HG03460 (cell line): ENCODE measurements at regions not wholly inside any gene's neighbourhood (a gene's known extent, or its start where the extent isn't known, plus 50 kb on each side); places are given as distances from the start of the nearest gene placed in this dataset.

Experiments
- ATAC-seq: cut with Tn5 transposase; IDR thresholded peaks from one replicate; pipeline ENCODE4 v1.9.1; 2021; ENCODE audit not compliant: unreplicated experiment

GRCh38 chr11:112728716-112729115, 232.5 kb upstream of the NCAM1 start:
- no peak for ATAC-seq

DNA sequence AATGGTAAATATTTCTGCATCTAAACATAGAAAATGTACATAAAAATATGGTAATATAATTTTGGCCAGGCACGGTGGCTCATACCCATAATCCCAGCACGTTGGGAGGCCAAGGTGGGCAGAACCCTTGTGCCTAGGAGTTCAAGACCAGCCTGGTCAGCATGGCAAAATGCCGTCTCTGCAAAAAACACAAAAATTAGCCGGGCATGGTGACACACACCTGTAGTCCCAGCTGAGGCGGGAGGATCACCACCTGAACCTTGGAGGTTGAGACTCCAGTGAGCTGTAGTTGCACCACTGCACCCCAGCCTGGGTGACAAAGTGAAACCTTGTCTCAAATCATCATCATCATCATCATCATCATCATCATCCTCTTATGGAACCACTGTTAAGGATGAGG, 230.6 kb upstream of the NCAM1 start:
- ATAC-seq, result no peak

- no peak for ATAC-seq
These were observed 229.7 kb upstream of the NCAM1 start for GRCh38 chr11:112731538-112731937.

GRCh38 chr11:112732031-112732430, 229.2 kb upstream of the NCAM1 start:
- no peak for ATAC-seq

GRCh38 chr11:112734207-112734606, 227.0 kb upstream of the NCAM1 start:
- no peak for ATAC-seq

- no peak for ATAC-seq
These were observed 225.8 kb upstream of the NCAM1 start for GRCh38 chr11:112735470-112735869.

DNA sequence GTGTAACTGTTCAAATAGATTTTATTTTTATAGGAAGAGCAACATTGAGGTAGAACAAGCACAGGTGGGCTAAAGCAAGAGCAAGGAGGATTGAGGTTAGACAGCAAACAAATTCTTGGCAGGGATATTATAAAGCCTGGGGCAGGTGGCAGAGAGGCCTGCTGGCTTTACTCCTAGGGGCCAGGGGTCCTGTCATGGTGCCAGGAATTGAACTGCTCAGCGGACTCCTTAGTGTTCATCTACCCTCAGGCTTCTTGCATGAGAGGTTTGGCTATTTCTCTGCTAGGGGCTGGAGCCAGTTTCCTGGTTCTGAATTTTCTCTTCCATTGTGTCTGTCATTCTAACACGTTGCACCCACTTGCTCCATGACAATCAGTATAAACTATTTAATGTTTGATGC, 217.2 kb upstream of the NCAM1 start:
- no peak for ATAC-seq

DNA sequence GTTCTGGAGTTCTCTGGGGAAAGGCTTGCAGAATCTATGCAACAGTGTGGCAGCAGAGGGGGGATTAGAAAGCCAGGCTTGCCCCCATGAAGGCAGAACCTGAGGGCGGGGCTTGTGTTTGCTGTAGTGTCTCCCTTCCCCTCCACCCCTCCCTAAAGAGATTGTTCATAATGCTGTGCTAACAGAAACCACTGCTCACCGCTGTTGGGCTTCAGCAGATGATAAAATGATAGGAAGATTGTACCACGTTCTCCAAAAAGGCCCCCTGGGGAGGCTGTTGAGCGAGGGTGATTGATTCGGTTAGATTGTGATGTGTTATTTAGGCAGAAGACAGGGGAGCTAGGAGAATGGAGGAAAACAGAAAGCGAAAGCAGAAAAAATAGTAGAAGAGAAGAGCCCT, 215.2 kb upstream of the NCAM1 start:
- ATAC-seq, result no peak

DNA sequence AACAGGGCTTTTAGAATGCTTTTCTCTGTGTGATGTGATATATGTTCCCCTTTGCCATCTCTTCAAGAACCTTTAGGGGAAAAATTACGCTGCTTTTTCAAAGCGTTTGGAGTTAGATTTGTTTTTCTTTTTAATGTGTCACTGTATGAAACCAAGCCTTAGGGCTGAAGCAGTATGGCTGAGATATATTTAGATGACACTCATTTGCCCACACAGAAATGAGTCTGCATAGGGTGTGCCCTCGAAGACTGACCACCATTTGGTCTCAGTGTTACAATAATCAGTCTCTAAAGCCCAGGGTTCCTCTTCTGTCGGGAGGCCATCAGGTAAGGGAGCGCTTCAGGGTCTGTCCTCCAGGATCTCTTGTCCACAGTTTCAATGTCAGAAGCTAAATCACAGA, 213.0 kb upstream of the NCAM1 start:
- ATAC-seq, result no peak

DNA sequence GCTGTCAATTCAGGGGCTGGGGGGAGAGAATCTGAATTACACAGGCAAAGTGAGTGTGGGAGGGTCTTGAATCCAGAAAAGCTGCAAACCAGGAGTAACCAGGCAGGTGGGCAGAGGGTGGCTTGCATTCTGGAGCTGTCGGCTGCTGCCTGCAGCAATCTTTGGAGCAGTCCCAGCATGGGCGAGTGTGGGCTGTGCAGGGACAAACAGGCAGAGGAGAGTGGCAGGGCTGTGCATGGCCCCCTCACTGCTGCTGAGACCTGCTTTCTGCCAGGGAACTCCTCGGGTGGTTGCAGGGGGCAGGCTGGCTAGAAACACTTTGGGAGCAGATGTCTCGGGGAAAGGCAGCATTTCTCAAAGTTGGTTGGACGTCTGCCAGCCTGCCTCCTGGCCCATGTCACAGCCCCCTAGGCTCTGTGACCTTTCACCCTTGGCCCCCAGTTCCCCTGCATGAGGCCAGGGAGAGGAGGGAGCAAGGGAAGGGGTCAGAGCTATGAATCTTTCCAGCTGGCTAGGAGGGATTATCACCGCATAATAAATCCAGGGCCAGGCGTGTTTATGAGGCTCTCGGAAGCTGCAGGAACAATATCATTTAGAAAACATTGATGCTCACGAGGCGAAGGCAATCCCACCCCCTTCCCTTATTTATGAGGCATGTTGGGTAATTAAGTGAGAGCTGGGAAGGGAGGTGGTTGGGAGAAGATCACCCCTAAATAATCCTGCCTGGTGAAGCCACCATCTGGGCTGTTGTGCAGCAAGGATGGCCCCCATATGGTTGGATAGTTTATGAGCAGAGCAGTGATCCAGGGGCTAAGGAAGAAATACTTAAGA, 212.3 kb upstream of the NCAM1 start:
- no peak for ATAC-seq

DNA sequence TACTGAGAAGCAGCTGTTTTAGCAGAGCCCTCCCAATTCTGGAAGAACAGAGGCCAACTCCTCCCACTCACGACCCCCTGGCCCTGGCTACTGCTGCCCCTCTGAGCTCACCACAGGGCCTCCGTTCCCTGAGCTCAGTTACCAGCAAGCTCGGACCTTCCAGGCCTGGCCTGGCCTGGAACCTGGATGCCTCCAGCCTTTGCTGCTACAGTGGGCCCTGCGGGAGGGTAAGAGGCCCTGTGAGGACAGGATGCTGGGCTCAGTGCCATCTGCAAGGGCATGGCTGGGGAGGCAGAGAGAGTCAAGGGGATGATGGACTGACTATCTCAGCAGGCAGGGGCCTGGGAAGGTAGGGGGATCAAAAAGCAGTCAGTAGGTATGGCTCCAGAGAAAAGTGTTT, 209.9 kb upstream of the NCAM1 start:
- no peak for ATAC-seq

DNA sequence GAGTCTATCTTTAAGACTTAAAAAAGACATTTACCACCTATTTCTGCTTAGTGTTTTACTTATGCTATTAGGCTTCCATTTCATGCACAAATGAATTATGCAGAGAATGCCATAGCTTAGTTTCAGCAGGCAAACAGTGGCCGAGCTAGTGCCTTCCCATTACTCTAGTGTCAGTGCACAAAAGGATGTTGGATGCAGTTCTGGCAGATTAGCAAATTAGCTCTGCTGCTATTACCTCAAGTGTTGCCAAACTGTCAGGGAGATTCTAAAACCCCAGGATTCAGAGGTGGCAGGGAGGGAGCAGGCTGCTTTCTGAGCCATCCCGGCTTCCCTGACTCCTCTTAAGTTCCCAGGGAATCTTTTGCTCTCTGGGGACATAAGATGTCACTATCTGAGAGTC, 209.4 kb upstream of the NCAM1 start:
- ATAC-seq, result no peak

DNA sequence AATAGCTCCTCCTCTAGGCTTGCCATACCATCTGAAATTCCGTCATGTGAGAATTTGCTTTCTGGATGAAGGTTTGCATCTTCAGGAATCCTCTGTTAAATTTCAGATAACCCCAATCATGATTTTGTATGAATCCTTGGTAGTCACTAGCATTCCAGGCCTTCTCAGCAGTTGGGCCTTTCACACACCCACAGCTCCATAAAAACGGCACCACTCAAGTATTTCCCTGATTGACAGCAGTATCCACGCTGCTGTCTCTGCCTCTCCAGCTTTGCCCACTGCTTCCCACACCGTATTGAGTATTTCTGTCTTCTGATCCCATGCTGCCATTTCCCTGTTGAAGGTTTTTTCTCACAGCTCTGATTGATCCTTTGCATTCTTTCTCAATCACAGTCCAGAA, 208.7 kb upstream of the NCAM1 start:
- ATAC-seq, result no peak

DNA sequence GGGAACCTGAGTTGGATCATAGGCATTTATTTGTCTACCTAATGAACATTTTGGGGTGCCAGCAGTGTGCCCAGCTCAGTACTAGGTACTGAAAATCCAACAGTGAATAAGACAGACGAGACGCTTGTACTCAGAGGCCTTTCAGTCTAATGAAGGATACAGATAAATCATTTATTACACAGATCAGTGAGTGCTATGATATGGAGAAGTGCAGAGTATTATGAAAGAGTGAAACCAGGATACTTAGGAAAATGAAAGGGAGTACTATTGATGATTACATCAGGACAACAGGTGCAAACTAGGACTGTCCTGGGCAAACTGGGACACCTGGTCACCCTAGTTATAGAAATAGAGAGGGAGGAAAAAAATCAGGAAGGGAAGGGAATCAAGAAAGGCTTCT, 207.5 kb upstream of the NCAM1 start:
- ATAC-seq, result no peak

DNA sequence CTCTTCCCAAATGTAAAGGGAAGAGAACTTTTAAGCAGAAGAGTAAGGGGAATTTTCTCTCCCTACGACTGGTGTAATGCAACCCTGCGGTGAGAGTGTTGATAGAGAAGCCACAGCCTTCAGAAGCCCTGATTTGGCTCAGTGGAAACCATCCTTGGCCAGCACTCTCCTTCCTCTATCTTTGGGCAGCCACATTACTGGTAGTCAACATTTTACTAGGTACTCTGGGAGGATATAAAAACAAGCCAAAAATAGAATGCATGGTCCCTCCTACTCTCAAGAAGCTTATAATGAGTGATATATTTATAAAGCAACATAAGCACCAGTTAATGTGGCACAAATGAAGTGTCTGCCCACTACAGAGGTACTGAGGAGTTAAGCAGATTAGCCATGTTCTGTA, 201.8 kb upstream of the NCAM1 start:
- no peak for ATAC-seq

GRCh38 chr11:112760396-112761059, 200.7 kb upstream of the NCAM1 start:
- ATAC-seq, result no peak

- no peak for ATAC-seq
These were observed 199.1 kb upstream of the NCAM1 start for GRCh38 chr11:112761911-112762706.

GRCh38 chr11:112762707-112763090, 198.5 kb upstream of the NCAM1 start:
- ATAC-seq, result no peak

- no peak for ATAC-seq
These were observed 195.9 kb upstream of the NCAM1 start for GRCh38 chr11:112765337-112765736.

DNA sequence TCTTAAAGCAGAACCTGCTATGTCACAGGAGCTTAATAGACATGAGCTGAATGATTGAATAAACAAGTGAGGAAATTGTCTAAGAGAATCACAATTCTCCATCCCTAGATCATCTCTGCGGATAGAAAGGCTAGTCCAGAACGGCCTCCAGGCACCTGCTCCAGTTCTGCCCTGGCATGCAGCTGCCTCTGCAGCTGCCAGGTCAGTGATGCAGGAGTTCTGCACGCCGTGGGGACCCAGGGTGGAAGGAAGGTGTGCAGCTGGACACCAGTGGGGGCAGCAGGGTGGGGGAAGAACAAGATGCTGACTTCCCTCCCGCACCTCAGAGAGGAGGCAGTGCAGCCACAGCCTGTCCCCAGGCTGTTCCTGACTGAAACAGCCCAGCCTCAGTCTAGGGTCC, 192.1 kb upstream of the NCAM1 start:
- no peak for ATAC-seq

DNA sequence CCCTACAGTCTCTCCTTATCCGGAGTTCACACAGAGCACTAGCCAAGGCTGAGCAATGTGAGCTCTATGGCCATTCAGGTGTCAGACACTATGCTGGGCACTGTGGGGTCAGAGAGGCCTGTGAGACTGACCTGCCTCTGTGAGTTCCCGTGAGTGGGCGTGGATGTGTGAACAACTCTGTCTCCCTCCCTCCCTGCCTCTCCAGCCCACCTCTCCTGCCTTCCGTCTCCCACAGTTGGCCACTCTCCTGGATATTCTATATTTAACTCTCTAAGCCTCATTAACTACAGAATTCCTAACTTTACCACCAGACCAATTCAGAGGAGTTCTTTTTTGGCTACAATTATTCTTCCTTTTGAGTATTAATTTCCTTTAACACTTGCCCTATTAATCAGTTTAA, 191.6 kb upstream of the NCAM1 start:
- ATAC-seq, result no peak

DNA sequence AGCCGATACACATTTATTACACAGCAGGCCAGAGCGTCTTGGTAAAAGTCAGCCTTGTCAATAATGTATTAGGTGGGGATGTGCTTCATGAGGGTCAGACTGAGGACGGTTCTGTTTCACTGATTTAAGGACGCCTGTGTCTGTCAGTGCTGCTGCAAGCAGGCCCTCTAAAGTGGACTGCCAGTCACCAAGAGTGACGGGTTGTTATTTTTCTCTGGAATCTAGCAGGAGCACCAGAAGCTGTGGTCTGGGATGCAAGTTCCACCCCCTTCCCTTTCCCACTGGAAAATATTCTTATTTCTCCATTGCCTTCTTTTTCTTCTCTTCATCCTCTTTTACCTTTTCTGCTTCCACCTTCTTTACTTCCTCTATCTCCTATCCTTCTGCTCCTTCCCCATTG, 191.2 kb upstream of the NCAM1 start:
- ATAC-seq, result no peak
